LNCAP (cell line): ENCODE measurements at regions not wholly inside any gene's neighbourhood (a gene's known extent, or its start where the extent isn't known, plus 50 kb on each side); places are given as distances from the start of the nearest gene placed in this dataset.

Experiments used
- TF ChIP-seq, protein P1 (sequence below): fragments of 450-650 bp; IDR thresholded peaks from 2 replicates; pipeline ENCODE4 v1.5.1; 2017; ENCODE audit warnings: mild to moderate bottlenecking

DNA sequence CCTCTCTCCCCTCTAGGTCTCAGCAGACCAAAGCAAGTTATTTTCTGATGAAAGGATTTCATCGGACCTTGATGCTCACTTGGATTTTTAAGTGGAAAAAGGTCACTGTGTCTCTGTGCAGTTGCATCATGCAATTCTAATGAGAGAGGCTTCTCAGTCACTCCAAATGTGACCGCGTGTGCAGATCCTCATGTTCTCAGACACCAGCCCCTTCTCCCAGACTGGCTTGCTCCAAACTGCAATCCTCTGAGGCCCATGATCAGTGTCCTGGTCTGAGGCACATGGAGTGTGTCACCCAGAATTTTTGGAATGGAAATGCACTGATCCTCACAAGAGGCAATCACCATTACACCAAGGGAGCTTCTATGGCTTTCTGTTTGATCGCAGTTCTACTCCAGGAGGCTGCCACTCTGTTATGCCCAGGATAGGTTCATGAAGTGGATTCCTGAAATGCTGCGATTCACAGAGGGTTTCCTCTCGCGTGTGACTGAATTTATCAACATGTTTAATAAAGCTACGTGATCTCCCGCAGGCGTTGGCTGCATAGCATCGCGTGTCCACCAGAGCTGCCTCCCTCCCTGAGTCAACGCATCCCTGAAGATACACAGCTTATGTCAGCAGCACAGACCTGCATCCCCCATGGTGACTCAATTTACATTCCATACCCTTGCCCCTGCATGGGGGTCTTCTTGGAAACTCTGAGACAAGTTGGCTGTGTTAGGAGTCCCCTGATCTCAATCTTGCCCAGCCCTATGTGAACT, 544.6 kb upstream of the B3GAT1 start:
- TF ChIP-seq, protein P1, sequence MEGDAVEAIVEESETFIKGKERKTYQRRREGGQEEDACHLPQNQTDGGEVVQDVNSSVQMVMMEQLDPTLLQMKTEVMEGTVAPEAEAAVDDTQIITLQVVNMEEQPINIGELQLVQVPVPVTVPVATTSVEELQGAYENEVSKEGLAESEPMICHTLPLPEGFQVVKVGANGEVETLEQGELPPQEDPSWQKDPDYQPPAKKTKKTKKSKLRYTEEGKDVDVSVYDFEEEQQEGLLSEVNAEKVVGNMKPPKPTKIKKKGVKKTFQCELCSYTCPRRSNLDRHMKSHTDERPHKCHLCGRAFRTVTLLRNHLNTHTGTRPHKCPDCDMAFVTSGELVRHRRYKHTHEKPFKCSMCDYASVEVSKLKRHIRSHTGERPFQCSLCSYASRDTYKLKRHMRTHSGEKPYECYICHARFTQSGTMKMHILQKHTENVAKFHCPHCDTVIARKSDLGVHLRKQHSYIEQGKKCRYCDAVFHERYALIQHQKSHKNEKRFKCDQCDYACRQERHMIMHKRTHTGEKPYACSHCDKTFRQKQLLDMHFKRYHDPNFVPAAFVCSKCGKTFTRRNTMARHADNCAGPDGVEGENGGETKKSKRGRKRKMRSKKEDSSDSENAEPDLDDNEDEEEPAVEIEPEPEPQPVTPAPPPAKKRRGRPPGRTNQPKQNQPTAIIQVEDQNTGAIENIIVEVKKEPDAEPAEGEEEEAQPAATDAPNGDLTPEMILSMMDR, result no peak

DNA sequence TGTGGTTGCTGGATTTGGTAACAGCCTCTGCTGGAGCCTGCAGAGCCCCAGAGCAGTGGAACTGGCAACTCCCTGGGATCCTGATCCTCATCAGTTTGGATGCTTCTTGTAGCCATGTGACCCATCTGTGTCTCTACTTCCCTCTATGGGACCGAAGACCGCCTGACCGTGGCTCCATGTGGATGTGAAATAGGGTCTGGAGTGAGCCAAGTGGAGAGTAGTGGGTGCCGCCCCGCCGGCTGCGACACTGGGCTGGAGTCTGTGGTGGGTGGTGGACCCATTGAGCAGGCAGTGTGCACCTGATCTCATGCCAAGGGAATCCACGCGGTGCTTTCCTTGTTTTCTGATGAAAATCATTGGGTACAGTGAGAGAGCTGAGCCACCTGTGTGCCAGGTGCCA, 543.2 kb upstream of the B3GAT1 start:
- TF ChIP-seq, protein P1, result no peak

DNA sequence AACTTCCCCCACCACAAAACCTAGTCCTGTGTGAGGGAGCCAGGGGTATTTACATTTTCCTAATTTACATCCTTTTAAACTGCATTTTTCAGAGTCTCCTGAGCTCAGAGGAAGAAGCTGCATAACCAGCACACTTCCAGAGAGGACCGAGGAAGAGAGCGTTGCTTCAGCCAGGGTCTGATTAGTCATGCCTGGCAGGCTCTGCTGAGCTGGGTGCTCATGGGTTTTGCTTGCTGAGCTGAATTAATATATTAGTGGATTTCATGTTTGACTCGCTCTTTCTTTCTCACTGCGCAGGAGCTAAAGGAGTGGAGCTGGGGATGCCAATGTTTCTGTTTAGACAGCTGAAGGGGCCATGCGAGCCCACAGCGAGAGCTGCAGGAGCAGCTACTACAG, 539.3 kb upstream of the B3GAT1 start:
- TF ChIP-seq, protein P1, result no peak

DNA sequence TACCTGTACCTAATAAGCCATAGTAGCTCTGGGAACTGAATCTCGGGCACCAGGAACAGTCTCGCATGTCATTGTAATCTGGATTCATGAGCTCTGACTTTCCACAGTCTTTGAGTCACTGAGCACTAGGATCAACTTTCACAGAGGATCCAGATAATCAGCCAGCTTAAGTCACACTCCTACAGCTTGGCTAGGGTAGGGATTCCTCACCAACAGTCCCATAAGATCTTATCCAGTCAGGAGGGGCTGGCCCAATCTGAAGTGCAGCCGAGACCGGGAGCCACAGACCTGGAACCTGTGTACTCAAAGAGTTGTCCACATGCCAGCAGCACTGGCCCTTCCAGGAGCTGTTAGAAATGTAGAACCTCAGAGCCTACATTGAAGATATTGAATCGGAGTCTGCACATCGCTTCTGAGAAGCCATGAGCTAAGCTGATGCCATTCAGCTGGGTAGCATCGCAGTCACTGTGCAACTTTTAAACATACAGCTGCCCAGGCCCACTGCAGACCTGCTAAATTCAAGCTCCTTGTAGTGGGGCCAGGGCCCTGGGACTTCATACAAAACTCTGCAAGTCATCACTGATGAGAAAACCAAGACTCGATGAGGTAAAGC, 538.8 kb upstream of the B3GAT1 start:
- TF ChIP-seq, protein P1, result no peak

DNA sequence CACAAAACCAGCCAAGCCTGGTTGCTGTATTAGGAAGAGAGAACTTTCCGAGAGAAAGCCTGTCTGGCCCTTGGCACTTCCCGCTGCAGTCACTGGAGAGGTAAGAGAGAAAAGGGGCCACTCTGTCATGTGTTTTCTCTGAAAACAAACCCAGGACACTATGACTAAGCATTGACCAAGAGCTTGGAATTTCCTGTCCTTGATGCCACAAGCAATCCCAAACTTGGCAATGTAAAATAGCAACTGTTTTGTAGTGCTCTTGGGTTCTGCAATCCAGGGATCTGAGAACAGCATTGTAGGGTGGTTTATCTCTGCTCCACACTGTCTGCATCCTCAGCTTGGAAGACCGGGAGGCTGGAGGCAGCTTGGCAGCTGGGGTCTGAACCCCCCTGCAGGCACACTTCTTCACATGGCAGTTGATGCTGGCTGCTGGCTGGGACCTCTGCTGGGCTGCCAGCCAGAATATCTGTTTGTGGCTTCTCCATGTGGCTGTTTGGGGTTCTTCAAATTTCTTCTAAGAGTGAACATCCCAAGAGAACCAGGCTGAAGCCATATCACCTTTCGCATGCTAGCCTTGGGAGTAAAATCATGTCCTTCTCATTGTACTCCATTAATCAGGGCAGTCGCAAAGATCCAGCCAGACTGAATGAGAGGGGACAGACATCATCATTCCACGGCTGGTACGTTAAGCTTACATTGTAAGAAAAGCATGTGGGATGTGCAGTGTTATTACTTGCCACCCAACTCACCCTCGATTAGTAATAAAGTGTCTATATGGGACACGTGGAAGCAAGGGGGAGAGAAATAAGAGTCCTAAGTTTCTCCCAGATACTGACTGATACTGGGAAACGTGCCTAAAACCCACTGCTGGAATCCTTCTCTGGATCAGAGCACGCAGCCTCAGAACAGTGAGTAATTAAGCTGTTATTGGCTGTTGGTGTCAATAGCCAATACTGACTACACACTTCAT, 537.4 kb upstream of the B3GAT1 start:
- TF ChIP-seq, protein P1, result no peak

DNA sequence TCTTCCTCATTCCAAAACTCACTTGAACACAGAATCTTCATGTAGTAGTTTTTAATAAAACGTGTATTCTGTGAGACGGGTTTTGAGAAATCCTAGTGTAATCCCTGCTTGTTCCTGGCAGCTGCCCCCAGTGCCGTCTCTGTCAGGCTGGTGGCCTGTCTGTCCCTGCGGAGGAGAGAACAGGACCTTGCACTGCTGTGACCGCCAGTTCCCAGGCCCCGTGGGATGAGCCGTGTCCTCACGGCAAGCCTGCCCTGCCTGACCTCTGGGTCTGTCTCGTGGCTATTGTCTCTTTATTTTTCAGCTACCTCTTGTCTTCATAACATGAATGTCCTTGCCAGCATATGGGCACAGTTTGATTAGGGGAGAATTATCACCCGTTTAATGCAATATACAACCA, 535.5 kb upstream of the B3GAT1 start:
- TF ChIP-seq, protein P1, result no peak

DNA sequence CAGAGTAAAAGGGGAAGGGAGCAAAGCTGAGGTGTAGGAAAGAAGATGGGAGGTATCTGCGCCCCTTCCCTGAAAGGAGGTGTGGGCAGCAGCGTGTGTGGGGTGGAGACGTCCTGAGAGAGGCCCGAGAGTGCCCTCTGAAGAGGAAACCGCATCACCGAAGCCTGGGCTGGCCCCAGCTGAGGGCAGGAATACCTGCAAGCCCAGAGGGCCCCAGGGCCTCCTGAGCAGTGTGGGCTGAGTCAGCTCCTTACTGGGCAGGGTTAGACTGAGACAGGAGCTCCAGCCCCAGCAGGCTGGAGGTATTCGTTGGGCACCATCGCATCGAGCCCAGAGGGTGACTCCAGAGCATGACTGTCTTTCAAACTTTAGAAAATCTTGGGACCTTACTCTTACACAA, 534.0 kb upstream of the B3GAT1 start:
- TF ChIP-seq, protein P1, result no peak
